ENCODE measurements at regions not wholly inside any gene's neighbourhood (a gene's known extent, or its start where the extent isn't known, plus 50 kb on each side); places are given as distances from the start of the nearest gene placed in this dataset.

GRCh38 chr19:31804668-31805067, 455.4 kb upstream of the TSHZ3 start:
- DNase-seq (ENCODE audit: low spot score), result no peak

GRCh38 chr19:31810536-31811109, 461.4 kb upstream of the TSHZ3 start:
- DNase-seq (ENCODE audit: low spot score), result no peak

DNA sequence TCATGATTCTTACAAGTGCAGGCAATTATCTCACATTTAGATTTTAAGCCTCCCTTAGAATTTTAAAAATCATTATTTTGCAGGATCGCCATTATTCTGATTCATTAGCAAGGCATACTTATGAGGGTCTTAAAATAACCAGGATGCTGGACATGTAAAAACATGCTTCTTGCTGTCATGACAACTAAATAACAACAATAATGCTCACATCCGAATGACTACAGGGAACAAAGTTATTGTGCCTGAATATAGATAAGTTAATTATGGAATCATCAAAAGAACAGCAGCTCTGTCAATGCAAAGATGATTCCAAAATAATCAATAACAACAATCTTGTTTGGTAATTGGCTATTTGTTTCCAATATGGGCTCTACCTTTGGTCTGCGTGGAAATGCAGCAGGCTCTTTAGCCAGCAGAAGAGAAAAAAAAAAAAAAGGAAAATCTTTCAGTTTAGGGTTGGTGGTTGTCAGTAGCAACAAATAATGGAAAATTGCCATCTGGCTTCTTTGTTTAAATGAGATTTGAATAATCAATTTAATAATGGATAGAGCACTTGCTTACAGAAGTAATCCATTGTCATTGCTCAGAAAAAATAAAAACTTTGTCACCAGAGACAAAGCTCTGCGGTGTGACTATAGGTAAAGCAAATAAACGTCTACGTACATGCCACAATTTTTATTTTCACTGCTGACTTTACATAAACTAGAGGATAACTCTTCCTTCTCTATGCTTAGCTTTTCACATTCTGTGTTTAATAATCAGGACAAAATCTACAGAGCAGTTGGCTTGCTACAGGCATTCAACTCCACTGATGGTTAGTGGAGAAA, 468.9 kb upstream of the TSHZ3 start:
- no peak for DNase-seq (ENCODE audit: low spot score)

- no peak for DNase-seq (ENCODE audit: low spot score)
These were observed 469.5 kb upstream of the TSHZ3 start for GRCh38 chr19:31818798-31819105.

DNA sequence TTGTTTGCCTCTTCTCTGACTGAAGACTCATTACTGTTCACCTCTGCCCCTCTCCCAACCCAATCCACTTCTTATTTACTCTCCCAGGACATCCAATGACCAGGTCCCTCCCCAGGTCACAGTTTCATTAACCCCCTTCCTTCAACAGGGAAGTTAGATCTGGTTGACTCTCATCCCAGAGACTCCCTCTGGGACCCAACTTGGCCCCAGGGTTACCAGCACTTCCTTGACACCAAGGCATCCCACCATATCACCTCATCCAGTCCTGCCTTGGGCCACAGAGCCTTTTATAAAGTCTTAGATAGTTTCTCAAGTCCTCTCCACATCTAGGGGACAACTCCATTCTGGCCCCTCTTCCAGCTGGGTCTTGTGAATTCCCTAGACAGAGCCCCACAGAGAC, 470.6 kb upstream of the TSHZ3 start:
- no peak for DNase-seq (ENCODE audit: low spot score)

- DNase-seq (ENCODE audit: low spot score), result no peak
These were observed 472.1 kb upstream of the TSHZ3 start for GRCh38 chr19:31821346-31821745.

GRCh38 chr19:31825134-31826094, 476.2 kb upstream of the TSHZ3 start:
- DNase-seq (ENCODE audit: low spot score), result no peak

GRCh38 chr19:31826325-31826724, 477.1 kb upstream of the TSHZ3 start:
- DNase-seq (ENCODE audit: low spot score), result no peak

DNA sequence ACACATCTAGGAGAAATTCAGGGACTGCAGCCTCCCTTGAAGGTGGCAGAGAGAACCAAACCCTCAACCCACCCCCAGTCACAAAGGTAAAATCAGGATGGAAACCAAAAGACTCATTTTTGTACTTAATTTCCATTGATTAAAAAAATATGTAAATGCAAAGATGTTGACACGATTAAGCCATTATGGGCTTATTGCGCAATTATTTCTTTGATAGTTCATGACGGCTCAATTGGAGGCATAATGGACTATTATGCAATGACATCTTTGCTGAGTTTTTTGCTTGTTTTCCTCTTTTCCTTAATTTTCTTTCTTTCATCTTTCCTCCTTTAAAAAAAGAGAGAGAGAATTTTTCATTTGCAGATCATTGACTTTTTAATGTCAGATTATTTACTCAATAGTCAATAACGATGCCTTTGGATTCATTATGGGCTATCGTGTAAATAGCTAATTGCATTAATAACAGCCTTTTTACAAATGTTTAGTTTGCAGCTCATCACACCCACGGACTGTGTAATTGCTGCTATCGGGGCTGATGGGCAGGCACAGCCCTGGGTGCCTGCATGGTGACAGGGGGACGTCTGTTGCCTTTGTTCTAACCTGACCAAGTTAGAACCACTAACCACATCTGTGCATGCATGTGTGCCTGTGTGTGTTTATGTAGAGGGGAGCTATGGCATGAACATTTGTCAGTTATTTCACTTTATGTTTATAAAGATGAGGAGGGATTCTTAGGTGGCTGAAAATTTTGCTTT, 482.4 kb upstream of the TSHZ3 start:
- no peak for DNase-seq (ENCODE audit: low spot score)

DNA sequence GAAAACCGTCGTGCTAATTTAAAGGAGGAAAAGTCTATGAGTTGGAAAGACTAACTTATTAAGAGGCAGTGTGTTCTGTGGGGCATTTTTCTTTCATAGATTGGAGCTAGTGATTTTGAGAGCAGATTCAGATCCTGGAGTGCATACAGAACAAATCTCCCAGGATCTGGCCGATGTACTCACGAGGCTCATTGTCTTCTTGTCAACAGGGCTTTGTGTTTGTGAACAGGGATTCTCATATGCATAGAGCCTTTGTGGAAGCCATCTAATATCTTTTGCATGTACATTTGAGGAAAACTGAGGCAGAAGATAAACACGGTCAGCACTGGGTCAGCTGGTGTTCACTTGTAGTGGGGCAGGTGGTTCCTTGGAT, 482.9 kb upstream of the TSHZ3 start:
- DNase-seq (ENCODE audit: low spot score), result no peak

GRCh38 chr19:31834070-31834469, 484.8 kb upstream of the TSHZ3 start:
- no peak for DNase-seq (ENCODE audit: low spot score)

DNA sequence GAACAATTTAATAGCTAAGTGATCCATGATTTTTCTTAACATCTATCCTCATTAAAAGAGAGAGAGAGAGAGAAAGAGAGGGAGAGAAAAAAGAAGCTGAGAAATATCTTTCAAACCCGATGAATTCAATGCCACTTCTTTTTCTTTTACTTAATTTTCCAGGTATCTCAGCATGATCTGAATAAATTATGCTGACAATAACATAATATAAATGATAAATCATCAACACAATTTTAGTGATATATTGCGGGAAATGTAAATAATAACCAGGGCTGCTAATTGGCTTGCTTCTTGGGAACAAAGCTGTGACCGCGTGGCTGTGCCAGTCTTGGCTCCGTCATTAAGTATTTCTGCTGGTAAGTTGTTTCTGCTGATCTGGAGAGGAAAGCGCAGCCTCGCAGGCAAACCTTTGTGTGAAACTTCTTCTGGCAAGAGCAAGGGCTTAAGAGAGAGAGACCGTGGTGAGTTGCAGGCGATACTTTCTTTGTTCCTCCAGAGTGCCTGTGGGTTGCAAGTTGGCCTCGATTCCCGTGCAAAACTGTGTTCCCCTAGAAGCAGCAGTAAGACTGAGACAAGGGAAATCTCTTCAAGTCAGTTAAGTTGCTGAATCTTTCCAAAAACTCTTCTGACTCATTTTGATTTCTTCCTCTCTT, 489.1 kb upstream of the TSHZ3 start:
- DNase-seq (ENCODE audit: low spot score), result no peak

GRCh38 chr19:31840371-31840770, 491.1 kb upstream of the TSHZ3 start:
- DNase-seq (ENCODE audit: low spot score), result no peak

- no peak for DNase-seq (ENCODE audit: low spot score)
These were observed 492.5 kb upstream of the TSHZ3 start for GRCh38 chr19:31841755-31842154.

DNA sequence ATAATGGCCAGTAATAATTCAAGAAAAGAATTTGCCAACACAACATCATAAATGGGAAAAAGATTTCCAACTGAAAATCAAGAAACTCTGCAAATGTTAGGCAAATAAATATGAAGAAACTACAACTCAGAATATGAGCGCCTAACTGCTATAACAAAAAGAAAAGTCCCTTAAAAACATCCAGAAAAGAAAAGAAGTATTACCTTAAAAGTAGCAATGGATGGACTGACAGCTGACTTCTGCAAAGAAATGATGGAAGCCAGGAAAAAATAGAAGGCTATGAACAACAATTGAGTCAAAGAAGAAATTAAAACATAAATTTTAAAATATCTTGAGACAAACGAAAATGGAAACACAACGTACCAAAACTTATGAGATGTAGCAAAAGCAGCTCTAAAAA, 482.3 kb upstream of the ZNF507 start:
- no peak for DNase-seq (ENCODE audit: low spot score)

- DNase-seq (ENCODE audit: low spot score), result no peak
These were observed 471.1 kb upstream of the ZNF507 start for GRCh38 chr19:31874313-31874712.

- no peak for DNase-seq (ENCODE audit: low spot score)
These were observed 469.8 kb upstream of the ZNF507 start for GRCh38 chr19:31875591-31875990.

DNA sequence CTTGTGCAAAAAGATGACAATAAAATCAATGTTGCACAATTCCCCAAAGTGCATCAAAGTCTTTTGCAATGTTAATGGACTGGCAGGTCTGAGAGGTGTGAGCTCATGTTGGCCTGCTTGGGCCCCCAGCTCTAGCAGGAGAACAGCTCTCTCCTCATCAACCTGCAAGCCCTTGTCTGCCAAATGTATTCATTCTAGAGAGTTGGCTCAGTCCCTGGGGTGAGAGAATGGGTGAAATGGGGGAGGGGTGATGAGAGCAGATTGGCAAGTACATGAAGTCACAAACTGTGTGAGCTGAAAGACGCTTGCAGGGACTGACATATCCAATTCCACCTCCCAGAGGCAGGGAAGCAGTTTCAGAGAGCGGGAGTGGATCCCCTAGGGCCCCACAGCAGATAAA, 465.1 kb upstream of the ZNF507 start:
- no peak for DNase-seq (ENCODE audit: low spot score)

DNA sequence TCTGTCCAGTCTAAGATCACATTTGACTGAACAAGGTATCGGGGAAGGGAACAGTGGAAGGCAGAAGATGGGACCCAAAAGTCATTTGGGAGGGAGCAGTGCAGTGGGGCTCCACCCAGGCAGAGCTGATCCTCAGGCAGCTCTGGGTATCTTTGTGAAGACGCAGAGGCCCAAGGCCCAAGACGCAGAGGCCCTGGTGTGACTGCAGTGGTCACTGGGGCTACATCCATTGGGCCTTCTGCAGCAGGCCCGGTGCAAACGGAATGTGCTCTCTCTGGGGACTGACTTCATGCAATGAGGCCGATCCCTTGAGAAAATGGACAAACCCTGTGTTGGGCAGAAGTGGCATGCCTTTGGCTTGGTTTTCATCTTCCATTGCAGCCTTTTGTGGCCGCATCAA, 463.4 kb upstream of the ZNF507 start:
- no peak for DNase-seq (ENCODE audit: low spot score)

GRCh38 chr19:31882709-31883108, 462.7 kb upstream of the ZNF507 start:
- no peak for DNase-seq (ENCODE audit: low spot score)

- DNase-seq (ENCODE audit: low spot score), result no peak
These were observed 462.0 kb upstream of the ZNF507 start for GRCh38 chr19:31883296-31883990.

Data from NAMALWA (cell line).